Fibroblast of gingiva (primary cell): ENCODE measurements at regions not wholly inside any gene's neighbourhood (a gene's known extent, or its start where the extent isn't known, plus 50 kb on each side); places are given as distances from the start of the nearest gene placed in this dataset.

Source experiments
- DNase-seq: peaks from one replicate; pipeline ENCODE4 v3.0.0-alpha.2; 2011; ENCODE audit warnings: low read depth

DNA sequence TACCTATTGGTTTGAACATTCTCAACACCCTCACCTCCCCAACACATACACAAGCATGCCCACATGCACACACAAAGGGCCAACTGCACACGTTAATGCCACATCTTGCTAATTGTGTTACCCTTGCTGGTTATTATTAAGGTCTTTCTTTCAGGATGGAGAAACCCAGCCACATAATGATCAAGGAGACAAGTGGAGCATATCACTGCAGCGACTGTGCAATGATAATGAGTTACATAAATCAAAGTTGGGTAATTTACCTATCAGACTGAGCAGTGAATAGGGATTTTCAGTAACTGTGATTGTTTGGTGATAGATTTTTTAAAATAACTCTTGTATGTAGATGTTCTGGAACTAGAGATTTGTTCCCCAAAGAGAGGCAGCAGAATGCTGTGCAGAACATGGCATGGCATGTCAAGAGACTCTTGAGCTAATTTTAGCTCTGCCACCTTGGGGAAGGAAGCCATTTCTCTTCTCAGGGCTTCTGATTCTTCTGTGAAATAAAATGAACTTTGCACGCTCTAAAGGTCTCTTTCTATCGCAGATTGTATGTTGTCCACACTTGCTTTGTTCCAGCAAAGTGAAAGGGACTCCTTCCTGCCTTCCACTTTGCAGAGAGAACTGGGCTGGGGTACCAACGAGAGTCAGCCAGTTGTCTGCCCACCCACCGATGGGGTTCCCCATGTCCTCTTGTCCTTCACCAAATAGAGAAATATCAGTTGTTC is 126.0 kb upstream of the CAMK1G start:
- DNase-seq: no peak

DNA sequence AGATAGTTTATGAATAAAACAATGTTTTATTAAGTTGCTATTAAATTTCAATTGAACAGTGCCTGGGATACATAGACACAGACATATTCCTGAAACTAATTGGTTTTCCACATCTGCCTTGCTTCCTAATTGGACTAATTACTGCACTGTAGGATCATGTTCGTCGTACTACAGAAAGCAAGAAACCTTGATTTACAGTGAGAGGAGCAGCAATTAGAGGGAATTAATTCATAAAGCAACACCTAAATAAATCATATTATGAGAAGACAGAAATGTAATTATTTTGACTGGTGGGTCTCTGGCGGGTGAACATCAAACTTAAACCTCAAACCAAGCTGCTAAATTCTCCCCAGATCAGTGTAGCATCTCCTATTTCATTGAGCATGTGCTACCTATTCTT is 124.6 kb upstream of the CAMK1G start:
- DNase-seq: no peak

DNA sequence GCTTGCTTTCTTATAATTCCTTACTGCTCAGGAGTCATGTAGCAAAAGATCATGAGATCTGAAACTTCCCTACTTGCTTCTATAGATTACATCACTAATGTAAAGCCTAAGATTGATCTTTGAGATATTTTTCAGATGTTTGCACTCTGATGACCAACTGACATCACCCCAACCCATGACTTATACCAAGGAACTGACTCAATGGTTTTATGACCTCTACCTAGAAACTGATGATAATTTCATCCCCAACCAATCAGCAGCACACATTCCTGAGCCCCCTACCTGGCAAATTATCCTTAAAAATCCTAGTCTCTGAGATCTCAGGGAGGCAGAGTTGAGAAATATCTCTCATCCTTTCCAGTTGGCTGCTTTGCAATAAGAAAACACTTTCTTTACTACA is 122.3 kb upstream of the CAMK1G start:
- no peak for DNase-seq

DNA sequence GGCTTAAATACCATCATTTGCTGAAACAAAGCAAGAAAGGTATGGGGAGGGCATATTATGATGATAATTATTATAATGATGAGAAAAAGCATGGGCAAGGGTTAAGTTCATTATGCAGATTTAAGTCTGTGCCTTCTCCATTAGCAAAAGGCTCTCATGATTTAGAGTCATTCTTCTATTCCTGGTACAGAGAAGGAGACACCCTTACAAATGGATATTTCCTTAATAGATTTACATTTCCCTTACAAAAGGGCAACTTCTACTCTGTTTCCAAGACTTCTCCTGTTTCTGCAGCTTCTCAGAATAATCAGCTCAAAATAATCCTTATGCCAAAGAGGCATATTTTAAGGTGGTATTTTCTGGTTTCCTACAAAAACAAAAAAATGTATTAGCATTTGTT is 121.1 kb upstream of the CAMK1G start:
- no peak for DNase-seq

DNA sequence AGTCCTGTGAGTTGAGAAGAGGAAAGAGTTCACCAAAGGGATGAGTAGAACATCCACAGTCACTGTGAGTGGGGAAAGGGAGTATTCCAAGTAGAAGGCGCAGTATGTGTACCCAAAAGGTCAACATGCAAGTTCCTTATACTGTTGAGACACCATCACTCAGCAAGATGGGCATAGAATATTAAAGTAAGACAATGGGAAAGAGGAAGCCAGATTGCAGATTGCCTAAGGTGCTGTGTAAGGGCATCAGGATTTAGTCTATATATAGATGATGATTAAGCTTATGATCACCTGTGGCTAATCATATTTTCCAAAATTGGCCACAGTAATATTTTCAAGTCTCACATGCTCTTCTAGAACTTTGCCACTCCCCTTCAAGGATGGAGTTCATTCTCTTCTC is 120.1 kb upstream of the CAMK1G start:
- DNase-seq: no peak

DNA sequence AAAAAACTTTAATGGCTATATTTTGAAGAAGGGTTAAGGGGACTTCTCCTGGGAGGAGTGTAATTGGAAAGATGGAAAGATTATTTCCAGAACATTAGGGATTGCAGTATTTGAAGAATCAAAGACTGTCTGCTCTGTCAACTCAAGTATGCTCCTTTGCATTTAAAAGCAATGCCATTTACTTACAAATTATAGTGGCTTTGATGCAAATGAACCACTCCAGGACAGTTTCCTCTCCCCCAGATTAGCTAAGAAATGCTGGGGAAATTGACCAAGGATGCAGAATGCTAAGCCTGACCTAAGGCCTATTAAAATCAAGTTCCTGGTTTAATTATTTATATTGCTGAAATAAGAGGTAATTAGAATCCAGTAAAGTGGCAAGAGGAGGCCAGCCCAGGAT is 110.5 kb upstream of the CAMK1G start:
- DNase-seq: no peak

DNA sequence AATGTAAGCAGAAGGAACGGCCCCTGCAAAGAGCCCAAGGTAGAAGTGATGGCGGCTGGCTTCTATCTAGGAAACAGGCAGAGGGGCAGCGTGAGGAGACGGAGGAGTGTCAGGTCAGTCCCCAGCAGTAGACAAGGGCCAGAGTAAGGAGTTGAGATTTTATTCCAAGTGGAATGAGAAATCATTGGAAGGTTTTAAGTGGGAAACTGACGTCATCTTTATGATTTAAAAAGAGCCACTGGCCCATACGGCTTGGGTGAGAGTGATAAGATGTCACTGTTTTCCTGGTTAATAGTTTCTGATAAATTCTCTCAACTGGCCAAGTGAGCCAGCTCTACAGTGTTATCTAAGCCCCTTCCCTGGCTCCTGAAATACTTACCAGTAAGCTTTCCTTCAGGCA is 103.2 kb upstream of the CAMK1G start:
- no peak for DNase-seq

DNA sequence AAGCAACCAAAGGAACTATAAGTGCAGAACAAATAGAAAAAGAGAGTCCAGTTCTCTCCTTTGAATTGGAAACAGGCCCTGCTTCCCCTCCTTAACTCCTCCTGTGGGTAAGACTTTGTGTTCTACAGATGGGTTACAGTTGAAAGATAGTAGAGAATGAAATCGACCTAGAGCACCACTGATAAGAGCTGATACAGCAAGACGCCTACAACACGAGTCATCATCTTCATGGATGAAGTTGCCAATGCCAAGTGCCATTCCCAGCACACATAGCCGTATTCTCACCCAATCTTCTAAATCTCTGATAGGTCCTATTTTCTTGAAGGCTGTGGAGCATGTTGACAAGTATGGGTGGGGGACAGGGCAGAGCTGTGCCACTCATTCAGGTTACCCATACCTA is 99.8 kb upstream of the CAMK1G start:
- DNase-seq: no peak

DNA sequence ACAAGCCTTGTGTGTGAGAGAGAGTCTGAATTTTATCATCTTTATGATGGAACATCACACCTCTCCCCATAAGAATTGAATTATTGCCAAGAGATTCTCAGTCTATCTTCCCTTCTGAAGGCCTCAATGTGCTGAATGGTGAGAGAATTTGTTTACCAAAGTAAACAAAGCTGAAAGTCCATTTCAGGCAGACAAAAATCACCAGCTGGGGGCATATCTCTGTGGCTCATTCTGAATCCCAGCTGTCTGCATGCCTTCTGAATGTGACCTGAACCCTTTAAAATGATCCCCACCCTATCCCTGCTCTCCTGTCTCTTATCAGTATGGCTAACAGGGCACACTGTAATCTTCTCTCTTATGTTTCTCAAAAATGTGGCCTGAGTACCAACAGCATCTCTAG is 99.1 kb upstream of the CAMK1G start:
- no peak for DNase-seq

DNA sequence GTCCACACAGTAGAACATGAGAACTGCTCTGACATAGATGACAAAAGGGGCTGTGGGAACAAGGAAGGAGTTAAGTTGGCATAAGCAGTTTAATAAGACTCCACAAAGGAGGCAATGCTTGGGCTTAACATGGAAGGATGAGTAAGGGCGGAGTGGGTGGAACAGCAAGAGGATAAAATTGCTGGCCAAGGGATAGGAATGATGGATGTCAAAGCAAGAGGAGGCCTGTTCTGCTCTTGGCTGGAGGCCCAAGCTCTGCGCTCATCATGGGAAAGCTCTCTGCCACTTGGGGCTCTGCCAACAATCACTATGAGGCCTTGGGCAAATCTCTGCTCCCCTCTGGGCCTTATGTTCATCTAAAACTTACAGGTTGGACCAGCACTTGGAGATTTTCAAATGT is 98.3 kb upstream of the CAMK1G start:
- DNase-seq: no peak

DNA sequence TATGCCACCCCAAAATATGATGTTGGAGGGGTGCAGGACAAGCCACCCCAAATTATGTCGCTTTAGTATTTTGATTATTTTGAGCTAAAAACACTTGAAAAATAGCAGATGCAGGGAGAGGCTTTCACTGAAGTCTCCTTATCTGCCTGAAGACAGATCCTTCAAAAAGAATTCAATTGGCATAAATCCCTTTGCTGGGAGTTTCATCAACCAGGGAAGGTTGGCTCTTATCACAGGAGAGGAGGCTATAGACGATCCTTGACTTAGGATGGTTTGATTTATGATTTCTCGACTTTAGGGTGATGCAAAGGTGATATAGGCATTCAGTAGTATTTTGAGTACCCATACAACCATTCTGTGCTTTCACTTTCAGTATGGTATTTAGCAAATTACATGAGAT is 97.8 kb upstream of the CAMK1G start:
- DNase-seq: no peak

DNA sequence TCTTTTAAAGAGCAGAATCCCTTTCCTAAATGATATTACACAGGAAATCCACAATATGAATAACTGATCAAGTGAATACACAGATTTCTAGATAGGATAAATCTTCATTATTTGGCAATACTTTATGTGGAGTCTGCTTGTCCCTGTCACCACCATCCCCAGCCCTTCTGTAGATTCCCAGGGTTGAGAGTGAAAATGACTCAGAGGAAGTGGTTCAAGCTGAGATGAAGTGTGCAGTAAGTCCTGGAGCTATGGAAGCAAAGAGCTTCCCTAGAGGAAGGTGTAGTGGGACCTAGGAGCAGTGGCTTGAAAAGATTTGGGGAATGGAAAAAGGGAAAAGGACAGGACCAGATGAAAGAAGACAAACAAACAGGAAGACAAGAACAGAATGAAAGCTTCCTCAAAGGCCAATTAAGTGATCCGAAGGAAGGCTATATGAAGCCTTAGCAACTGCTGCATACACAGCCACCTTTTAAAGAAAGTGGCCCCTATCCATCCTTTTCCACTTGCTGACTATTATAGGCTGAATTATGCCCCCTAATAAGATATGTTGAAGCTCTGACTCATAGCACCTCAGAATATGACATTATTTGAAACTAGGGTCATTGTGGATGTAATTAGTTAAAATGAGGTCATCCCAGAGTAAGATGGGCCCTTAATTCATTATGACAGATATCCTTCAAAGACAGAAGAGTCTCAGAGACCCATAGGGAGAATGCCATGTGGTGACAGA is 96.5 kb upstream of the CAMK1G start:
- DNase-seq: no peak

DNA sequence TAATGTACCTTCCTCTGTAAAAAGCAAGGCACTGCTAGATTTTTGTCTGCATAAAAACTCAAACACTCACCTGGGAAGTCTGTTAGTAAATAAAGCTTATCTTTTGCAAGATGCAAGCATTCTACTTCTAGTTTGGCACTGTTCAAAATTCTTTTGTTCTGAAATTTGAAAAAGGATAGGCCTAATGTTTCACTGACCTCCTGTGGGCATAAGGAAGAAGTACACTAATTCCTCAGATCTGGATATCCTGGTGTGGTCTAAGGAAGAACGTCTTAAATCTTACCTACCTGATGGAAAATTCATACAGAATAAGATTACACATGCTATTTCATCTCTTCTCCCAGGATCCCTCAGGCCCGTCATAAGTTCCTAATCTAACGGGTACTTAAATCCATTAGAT is 93.5 kb upstream of the CAMK1G start:
- DNase-seq: no peak

DNA sequence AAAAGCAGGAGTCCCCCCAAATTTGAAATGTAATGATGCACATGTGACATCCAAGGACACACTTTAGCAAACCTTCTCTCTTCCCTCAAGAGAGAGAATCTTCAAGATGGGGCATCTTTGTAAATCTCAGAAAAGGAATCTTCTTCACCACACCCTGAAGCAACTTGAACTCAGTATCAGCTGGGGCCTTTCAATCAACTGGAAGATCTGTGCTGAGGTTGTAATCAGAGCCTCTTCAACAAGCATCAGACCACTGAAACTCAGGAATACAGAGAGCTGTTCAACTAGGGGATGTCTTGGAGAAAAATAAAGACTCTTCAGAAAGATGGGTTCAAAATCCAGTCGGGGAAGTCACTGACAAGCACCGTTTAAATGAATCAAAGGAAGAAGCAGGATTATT is 92.5 kb upstream of the CAMK1G start:
- no peak for DNase-seq

DNA sequence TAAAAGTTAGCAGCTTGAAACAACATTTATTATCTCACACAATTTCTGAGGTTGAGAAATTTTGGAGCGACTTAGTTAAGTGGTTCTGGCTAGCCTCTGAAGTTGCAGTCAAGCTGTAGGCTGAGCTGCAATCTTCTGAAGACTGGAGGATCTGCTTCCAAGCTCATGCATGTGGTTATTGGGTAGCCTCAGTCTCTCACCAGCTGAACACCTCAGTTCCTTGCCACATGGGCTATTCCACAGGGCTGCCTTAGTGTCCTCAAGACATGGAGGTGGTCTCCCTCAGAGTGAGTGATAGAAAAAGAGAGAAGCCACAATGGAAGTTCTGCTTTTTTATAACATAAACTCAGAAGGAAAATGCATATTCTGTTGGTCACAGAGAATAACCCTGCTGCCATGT is 92.0 kb upstream of the CAMK1G start:
- no peak for DNase-seq

DNA sequence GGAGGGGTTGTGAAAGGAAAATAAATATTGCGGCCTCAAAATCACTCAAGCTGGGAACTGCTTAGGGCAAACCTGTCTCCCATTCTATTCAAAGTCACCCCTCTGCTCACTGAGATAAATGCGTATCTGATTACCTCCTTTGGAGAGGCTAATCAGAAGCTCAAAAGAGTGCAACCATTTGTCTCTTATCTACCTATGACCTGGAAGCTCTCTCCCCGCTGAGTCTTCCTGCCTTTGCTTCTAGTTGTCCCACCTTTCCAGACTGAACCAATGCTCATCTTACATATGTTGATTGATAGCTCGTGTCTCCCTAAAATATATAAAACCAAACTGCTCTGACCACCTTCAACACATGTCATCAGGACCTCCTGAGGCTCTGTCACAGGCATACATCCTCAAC is 91.6 kb upstream of the CAMK1G start:
- no peak for DNase-seq

DNA sequence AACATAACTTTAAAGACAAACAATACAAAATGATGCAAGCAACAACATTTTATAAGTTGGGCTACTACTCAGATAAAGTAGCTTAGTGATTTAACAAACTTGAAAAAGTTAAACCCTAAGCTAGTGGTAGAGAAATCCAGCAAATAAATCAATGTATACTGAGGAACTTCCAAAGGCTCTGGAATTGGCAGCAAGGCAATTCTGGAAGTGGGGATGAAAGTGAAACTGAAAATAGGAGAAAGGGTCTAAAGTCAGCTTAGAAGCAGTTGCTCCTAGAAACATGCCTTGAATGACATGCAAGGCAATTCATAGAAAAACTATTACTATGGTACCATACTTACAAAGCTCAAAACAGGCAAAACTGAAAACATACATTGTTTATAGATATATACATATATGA is 90.0 kb upstream of the CAMK1G start:
- no peak for DNase-seq

DNA sequence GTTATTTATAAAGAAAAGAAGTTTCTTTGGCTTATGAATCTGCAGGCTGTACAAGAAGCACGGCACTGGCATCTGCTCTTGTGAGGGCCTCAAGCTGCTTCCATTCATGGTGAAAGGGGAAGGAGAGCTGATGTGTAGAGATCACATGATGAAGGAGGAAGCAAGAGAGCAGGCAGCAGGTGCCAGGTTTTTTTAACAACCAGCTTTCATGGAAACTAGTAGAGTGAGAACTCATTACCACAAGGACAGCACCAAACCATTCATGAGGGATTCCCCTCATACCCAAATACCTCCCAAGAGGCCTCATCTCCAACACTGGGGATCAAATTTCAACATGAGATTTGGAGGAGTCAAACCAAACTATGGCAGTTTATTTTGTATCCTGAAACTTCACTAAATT is 85.8 kb upstream of the CAMK1G start:
- no peak for DNase-seq

DNA sequence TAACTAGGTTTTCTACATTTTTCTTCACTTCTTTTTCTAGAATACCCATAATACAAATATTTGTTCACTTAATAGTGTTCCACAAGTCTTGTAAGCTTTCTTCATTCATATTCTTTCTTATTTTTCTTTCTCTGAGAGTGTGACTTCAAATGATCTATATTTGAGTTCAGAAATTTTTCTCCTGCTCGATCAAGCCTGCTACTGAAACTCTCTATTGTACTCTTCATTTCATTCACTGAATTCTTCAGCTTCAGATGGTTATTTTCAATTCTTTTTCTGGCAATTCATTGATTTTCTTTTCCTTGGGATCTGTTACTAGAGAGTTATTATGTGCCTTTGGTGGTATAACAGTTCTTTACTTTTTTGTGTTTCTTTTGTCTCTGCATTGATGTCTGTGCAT is 82.5 kb upstream of the CAMK1G start:
- DNase-seq: no peak

DNA sequence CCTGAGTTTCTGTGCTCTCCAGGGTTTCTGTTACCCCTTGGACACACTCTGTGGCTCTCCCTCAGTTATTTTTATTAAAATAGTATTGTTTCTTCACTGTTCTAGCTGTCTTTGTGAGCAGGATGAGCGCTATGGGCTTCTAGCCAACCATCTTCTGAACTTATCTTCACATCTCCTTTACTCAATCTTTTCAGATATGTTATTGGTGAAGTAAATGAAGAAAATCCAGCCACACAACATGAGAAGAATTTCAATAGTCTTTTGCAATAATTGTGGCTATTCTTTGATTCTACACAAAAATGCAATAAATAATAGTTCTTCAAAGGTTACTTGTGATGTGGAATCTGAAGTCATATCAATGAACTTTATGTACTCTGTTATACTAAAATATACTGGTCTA is 80.3 kb upstream of the CAMK1G start:
- DNase-seq: no peak

DNA sequence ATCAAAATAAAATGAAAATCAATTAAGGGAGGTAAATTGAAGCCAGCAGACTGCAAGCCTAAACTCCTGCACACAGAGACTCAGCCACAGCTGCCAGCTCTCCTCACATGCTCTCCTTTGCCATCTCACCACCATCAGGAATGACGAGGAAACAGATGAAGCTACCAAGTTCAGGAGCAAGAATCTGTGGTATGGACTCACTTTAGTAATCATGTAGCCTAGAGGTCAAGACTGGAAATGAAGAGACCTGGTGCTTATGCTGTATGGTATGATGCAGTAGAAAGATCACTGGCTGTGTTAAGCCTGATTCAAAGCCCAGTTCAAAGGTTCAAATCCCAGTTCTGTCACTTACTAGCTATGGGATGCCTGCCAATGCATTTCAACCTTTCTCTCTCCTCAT is 78.9 kb upstream of the CAMK1G start:
- no peak for DNase-seq

DNA sequence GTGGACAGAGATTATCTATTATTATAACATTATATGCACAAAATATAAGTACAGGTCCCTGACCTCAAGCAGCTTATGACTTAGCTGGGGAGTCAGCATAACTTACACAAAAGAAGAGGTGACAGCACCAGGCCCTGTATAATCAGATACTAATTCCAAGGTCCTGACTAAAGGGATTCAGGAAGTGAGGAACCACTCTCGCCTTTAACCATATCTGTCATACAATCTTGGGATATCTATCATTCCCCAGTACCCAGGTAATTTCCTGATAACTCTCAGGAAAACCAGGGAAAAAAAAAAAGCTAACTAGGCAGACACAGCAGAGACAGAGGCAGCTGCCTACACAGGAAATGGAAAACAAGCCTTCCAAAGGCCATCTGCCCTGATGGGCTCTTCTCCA is 78.5 kb upstream of the CAMK1G start:
- DNase-seq: no peak

DNA sequence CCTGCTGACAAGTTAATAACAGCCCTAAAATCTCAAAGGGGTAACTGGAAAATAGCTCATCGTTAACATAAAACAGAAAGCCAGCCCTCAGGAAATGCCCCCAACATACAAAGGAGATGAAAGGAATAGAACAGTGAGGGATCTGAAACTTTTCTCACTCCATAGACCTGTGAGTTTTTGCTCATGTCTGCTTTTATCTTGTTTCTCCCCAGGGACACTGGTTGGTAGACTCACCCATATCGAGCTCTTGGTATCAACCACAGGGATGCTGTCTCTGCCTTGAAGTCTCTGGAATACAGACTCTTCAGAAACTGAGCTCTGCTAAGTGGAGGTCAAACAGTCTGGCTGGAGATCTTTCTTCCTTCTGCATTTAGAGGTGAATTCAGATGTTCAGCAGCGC is 77.4 kb upstream of the CAMK1G start:
- no peak for DNase-seq

DNA sequence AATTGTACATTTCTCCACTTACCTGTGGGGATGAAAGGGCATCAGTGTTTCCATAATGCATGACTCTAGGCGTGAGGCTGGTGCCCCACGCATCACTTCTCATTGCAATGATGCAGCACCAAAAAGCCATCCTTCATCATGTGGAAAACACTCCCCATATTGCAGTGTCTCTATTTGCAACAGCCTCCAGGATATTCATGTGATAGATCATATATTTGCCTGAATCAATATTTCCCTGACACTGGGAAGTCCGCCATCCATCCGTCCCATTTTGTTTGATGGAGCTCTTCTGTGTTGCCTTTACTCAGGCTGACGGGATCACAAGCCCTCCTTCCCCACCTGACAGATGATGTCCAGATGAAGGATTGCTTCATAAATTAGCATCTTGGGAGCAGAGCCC is 74.5 kb upstream of the CAMK1G start:
- no peak for DNase-seq
